NT2/D1 (cell line): ENCODE measurements at regions not wholly inside any gene's neighbourhood (a gene's known extent, or its start where the extent isn't known, plus 50 kb on each side); places are given as distances from the start of the nearest gene placed in this dataset.

Experiments used
- YY1 ChIP-seq: IDR thresholded peaks from 2 replicates; pipeline ENCODE4 v1.6.1; 2011; ENCODE audit not compliant: insufficient read length, insufficient read depth
- ZNF274 ChIP-seq: IDR thresholded peaks from 2 replicates; pipeline ENCODE4 v1.6.1; 2011; ENCODE audit warnings: mild to moderate bottlenecking, low read depth, low read length

GRCh38 chr6:66128656-66129055 lies 421.6 kb upstream of the EYS start:
- TF ChIP-seq ZNF274 (no peak), YY1 (no peak)
